Ishikawa (cell line): ENCODE measurements at regions not wholly inside any gene's neighbourhood (a gene's known extent, or its start where the extent isn't known, plus 50 kb on each side); places are given as distances from the start of the nearest gene placed in this dataset.

Source experiments
- CEBPB ChIP-seq: IDR thresholded peaks from 2 replicates; pipeline ENCODE4 v1.6.1; 2012
- CREB1 ChIP-seq: IDR thresholded peaks from 2 replicates; pipeline ENCODE4 v1.6.1; 2012; ENCODE audit warnings: low read depth
- EGR1 ChIP-seq: IDR thresholded peaks from 2 replicates; pipeline ENCODE4 v1.6.1; 2012
- EP300 ChIP-seq: IDR thresholded peaks from 2 replicates; pipeline ENCODE4 v1.6.1; 2012; ENCODE audit warnings: borderline replicate concordance
- FOXM1 ChIP-seq: IDR thresholded peaks from 2 replicates; pipeline ENCODE4 v1.6.1; 2012; ENCODE audit warnings: low read depth, borderline replicate concordance
- MAX ChIP-seq: IDR thresholded peaks from 2 replicates; pipeline ENCODE4 v1.6.1; 2012
- NFIC ChIP-seq: IDR thresholded peaks from 2 replicates; pipeline ENCODE4 v1.6.1; 2012
- RAD21 ChIP-seq: IDR thresholded peaks from 2 replicates; pipeline ENCODE4 v1.6.1; 2012; ENCODE audit warnings: low read depth
- REST ChIP-seq: IDR thresholded peaks from 2 replicates; pipeline ENCODE4 v1.6.1; 2012; ENCODE audit warnings: low read depth, mild to moderate bottlenecking
- TAF1 ChIP-seq: IDR thresholded peaks from 2 replicates; pipeline ENCODE4 v1.6.1; 2012; ENCODE audit warnings: low read depth, mild to moderate bottlenecking
- TCF12 ChIP-seq: IDR thresholded peaks from 2 replicates; pipeline ENCODE4 v1.6.1; 2012; ENCODE audit warnings: low read depth
- TEAD4 ChIP-seq: IDR thresholded peaks from 2 replicates; pipeline ENCODE4 v1.6.1; 2012
- USF1 ChIP-seq: IDR thresholded peaks from 2 replicates; pipeline ENCODE4 v1.6.1; 2012
- YY1 ChIP-seq: IDR thresholded peaks from 2 replicates; pipeline ENCODE4 v1.6.1; 2012; ENCODE audit warnings: low read depth
- ZBTB7A ChIP-seq: IDR thresholded peaks from 2 replicates; pipeline ENCODE4 v1.6.1; 2012; ENCODE audit warnings: low read depth

DNA sequence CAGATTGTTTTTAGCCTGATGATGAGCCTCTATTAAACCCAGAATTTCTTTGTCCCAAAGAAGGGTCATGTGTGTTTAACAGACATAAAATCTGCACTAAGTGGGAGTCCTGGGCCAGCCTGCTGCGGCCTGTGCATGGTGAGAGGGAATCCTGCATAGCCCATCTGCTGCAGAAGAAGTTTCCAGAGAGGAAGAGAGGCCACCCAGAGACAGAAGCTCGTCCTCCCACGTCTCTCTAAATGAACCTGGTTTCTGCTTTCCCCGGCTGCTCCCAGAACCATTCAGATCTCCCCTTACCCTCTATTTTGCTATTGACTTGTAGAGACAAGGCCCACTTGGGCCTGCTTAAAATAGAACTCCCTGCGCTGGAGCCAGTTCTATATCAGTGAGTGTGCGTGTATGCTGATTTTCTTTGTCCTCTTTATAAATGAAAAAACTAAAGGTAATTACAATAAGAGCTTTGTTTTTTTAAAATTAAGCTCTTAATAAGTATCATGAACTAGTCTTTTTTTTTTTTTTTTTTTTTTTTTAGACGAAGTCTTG lies 142.8 kb upstream of the RAB4A start:
- no peak for TF ChIP-seq TEAD4
- TF ChIP-seq ZBTB7A: no peak
- TF ChIP-seq RAD21: no peak
- TF ChIP-seq TAF1: no peak
- TF ChIP-seq CREB1: no peak
- TF ChIP-seq TCF12: no peak
- no peak for TF ChIP-seq NFIC
- no peak for TF ChIP-seq REST
- TF ChIP-seq EGR1: no peak
- TF ChIP-seq FOXM1: no peak
- TF ChIP-seq YY1: no peak

DNA sequence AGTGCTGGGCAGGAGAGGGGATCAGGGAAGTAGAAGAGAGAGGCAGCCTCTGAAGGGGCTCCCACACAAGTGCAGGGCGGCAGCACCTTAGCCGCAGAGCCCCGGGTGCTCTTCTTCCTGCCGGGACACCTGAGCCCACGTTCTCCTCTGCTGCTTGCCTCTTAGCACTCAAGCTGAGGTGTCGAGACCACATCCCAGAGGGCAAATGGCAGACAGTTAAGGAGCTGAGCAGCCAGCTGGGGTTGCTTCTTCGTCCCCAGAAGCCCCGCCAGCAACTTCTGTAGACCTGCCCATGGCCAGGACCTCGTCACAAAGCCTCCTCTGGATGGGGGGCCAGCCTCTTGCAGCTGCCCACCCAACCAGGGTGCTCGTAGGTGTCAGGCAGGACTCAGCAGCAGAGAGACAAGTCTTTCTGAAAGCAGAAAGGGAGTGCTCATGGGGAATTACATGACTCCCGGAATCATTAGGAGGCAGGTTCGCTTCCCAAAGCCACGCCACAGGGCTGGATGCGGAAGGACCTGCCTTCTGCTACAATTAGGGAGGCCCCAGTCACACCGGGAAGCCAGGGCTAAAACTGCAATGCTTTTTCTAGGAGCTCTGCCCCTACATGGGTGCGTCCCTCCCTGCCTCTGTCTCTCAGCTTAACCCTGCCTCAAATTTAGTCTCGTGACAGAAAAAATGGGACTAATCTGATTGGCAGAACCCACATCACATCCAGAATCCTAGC lies 141.4 kb upstream of the RAB4A start:
- TF ChIP-seq TAF1 (no peak), FOXM1 (no peak), EP300 (no peak), ZBTB7A (no peak)

DNA sequence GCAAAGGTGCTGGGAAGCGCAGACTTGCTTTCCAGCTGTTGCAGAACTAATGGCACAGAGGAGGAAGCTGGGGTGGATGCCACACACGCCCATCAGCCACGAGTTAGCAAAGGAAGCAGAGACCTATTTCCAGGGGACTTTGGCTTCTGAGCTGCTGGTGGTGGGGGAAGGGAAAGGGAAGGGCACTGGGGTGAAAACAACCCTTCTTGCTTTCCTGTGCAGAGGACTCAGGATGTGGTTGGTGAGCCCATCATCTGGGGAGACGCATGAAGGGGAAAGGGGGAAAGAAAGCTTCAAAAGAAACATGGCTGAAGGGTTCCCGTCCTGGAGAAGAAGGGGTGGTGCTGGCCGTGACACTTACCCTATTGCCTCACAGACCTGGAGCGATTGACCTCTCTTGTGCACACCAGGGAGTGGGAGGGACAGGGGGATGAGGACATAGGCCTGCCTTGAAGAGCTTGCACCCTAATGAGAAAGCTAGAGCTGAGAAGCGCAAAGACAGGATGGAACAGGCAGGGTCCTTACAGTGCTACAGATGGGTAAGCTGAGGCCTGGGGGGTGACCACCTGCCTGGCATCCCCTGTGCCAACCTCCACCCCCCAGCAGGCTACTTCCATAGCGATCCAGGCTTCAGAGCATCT lies 140.8 kb upstream of the RAB4A start:
- TF ChIP-seq YY1 (no peak), EGR1 (no peak), NFIC (no peak), CREB1 (no peak), TAF1 (no peak), CEBPB (no peak), TCF12 (no peak), ZBTB7A (no peak), FOXM1 (no peak), EP300 (no peak)

DNA sequence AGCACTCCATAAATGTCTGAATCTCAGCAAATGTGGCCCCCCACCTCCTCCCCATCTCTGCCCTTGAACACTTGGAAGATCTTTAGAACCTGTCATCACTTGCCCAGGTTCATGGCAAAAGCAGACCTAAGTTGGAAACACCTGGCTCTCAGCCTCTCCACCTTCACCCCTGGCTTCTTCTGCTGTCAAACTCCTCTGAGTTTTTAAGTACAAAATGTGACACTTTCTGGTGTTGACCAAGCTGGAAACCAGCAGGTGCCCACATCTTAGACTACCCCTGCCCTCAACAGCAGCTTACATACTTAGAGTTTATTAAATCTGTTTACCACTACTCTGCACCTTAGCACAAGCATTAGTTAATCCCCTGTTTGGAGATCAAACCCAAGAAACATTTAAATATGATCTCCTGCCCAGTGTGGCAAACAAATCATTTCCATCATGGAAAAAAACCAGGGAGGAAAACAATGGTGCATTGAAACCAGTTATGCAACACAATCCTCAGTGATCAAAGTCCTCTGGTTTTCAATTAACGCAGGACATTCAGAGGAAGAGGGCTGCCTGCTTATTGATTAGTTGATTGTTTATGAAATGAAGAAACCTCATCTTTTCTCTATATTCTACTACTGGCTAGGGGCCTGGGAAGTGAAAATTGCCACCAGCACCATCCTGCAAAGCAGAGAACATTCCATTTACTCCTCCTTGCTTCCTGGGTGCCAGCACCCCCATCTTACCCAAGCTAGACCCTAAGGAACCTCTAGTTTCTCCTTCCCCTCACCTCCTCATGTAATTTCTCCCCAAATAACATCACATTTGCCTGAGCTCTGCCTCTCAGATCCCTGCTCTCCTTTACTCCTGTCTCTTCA lies 139.4 kb upstream of the RAB4A start:
- TF ChIP-seq CEBPB (peak; percentile 48; the same call in 1 of the 2 replicates), ZBTB7A (no peak)

DNA sequence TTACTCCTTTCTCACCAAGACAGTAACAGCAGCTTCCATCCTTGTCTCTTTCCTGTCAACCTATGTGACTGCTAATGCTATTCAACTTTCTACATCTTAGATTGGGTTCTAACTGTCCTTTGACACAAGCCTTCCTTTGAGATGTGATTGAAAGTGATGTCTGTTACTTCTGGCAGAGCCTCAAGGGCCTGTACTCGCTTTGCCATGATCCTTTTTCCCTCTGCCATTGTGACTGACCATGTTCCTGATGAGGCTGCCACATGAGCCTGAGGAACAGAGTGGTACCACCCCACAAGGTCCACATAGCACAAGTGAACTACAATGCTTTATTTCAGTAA lies 138.8 kb upstream of the RAB4A start:
- TF ChIP-seq TAF1 (no peak), ZBTB7A (no peak)

GRCh38 chr1:229132706-229133105 lies 138.2 kb upstream of the RAB4A start:
- TF ChIP-seq FOXM1: no peak
- TF ChIP-seq MAX: no peak
- no peak for TF ChIP-seq TCF12
- TF ChIP-seq USF1: no peak
- TF ChIP-seq CREB1: no peak
- TF ChIP-seq REST: no peak

GRCh38 chr1:229133151-229133550 lies 137.8 kb upstream of the RAB4A start:
- TF ChIP-seq YY1 (no peak), RAD21 (no peak), MAX (no peak), NFIC (no peak), CEBPB (no peak), TCF12 (no peak), FOXM1 (no peak), USF1 (no peak), EP300 (no peak), CREB1 (no peak), EGR1 (no peak), TAF1 (no peak), REST (no peak), ZBTB7A (no peak), TEAD4 (no peak)
